HG03060 (cell line): ENCODE measurements at regions not wholly inside any gene's neighbourhood (a gene's known extent, or its start where the extent isn't known, plus 50 kb on each side); places are given as distances from the start of the nearest gene placed in this dataset.

Source experiments
- ATAC-seq: cut with Tn5 transposase; IDR thresholded peaks from one replicate; pipeline ENCODE4 v1.9.1; 2021; ENCODE audit warnings: low read depth, moderate number of reproducible peaks; ENCODE audit not compliant: unreplicated experiment

DNA sequence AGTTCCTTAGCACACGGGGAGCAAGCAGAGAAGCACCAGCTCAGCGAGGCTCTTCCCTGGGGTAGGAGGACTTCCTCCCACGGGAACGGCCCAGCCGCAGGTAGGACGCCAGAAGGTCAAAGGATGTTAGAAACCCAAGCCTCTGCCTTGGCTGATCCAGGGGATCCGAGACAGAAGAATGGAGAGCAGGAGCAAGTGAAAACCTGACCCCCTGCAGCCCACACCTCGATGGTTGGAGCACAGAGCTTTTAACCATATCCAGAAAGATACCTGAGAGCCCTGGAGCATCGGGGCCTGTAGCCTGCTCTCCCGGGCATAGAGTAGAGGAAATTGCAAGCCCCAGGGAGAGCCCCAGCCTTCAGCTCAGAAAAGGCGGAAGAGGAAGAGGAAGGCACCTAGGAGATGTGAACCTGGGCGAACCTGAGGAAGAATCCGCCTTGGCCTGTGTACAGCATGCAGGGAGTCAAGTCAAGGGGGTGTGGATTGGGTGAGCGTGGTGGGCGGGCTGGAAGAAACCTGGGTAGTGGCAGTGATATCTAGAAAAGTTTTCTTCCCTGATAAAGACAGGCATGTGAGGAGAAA is 76.3 kb downstream of the PSMG1 start:
- no peak for ATAC-seq

DNA sequence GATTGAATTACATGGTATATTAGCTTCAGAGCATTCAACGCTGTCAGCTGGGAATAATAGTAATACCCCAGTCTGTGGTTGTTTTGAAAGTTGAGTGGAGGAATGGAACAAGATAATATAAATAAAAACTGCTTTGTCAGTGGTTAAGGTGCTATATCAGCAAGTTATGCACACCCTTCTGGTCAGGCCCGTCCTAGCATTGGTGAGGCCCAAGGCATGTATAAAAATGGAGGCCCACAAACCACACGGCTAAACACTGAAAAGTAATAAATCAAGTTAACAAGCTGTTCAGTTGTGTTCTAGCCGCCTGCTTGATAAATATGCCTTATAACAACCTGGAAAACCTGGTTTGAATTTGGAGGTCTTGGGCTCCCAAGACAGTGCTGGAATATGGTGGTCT is 77.4 kb downstream of the PSMG1 start:
- ATAC-seq = no peak

DNA sequence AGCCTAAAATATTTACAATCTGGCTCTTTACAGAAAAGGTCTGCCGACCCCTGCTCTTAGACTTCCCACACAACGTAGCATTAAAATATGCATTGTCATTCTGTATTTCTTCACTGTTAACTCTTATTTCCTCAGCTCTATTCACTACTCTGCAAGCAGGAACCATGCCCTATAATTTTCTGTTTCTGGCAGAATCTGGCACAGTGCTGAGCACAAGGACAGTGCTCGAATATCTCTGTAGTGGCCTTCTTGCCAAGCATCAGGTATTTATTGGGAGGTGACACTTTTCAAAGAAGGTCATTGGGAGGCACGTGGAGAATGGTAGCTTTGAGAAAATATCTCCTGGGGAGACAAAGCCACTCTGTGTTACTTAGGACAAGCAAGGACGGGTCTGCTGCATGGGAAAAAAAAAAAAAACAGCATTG is 77.9 kb downstream of the PSMG1 start:
- ATAC-seq = no peak

DNA sequence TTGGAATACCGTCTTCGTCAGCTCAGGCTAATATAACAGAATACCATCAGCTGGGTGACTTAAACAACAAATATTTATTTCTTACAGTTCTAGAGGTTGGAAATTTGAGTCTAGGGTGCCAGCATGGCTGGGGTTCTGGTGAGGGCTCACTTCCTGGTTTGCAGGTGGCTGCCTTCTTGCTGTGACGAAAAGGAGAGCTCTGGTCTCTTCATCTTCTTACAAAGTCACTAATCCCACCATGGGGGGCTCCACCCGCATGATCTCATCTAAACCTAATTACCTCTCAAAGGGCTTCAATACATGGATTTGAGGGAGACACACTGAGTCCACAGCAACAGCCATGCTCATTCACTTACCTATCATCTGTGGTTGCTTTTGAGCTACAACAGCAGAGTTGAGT is 78.3 kb downstream of the PSMG1 start:
- ATAC-seq = no peak

DNA sequence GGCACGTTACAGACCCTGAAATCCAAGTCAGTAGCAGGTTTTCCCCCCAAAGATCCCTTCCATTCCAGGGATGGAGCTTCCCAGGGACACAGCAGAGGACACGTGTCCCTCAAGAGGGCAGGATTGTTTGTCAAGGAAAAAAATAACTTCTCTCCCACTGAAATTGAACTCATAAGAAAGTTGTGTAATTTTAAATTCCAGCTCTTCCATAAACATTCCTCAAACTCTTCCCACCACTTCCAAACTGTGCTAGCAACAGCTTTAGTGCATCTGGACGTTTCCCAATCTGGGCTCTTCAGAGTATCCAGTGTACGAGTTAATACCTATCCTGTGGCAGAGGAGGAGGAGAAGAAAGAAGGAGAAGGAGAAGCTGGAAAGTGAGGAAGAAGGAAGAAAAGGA is 79.6 kb downstream of the PSMG1 start:
- ATAC-seq = no peak

DNA sequence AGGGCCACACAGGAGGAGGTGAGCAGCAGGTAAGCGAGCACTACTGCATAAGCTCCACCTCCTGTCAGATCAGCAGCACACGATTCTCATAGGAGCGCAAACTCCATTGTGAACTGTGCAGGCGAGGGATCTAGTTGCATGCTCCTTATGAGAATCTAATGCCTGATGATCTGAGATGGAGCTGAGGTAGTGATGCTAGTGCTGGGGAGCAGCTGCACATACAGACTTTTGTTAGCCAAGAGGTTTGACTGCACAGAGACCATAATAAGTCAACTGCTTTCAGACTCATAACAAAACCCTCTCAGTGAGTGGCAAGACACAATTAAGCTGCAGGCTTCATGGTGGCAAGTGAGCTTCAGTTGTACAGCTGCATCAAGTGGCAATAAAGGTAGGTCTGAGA is 83.4 kb downstream of the PSMG1 start:
- no peak for ATAC-seq

DNA sequence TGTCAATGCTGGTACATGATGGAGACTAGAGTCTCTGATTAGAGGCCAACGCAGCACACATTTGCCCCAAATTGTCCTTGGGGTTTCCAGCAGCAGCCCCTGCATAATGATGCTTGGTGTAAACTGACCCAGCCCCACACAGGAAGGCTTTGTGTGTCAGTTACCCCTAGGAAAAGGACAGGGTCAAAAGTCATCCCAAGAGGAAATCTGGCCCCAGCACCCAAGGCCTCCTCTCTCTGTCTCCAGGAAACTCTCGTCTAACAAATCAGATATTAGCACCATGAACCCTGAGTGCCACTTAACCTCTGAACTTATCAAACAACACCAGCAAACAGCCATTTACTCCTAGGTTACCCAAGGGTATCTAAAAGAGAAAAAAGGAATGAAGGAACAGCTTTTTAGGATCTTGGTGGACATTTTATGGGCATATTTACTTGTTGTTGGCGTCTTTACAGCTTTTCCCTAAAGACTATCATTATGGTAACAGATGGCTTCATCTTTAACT is 84.5 kb downstream of the PSMG1 start:
- ATAC-seq = no peak

DNA sequence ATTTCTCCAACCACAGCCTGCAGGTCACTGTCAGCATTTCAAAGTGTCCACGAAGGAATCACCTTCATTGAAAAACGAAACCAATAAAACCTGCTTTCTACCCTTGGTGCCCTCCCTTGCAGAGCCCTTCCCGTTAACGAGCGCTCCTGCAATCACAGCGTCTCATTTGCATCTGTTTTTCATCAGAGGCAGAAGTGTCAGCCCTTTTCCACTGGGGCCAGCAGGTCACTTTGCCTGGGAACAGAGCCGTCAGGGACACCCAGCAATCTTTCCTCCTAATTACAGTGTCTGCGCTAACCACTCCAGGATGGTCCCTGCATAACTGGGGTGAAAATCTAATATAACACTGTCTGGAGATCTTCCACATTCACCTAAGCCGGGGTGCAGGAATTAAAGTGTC is 85.3 kb downstream of the PSMG1 start:
- no peak for ATAC-seq

DNA sequence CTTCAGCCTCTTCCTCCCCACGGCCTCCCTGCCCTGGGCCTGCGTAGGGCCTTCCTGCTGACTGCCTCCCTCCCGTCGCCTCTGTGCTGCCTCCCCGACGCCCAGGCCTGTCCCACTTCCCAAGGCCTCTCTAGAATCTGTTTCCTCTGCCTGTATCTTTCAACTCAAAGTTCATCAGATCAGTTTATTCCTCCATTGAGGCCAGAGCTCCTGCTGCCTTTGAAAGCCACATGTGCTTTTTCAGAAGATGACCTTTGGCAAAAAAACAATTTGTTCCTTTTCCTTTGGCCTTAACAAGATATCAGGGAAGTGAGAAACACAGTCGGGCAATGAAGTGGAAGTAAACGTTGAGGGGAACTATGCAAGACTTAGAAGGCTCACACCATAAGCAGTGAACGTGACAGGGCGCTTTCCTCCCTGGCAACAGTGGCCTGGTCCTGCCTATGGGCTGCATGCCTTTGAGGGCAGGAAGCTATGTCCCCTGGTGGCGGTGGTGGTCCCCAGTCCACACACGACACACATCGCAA is 85.9 kb downstream of the PSMG1 start:
- no peak for ATAC-seq

DNA sequence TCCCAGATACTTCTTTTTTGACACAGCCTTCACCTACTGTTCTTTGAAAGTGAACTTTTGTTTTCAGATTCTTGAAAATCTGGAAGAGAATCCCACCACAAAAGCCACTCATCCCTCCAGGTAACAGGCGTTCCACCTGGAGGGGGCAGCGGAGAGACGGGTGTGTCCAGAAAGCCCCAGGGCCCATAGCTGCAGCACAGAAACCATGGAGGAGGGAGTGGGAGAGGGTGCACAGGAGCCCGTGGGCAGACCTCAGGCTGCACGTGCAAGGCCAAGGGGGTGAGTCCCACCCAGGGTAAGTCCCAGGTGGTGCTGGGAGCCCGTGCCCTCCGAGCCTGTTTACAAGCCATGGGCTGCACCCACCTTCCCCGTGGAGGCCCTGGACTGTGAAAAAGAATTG is 86.5 kb downstream of the PSMG1 start:
- ATAC-seq = no peak

DNA sequence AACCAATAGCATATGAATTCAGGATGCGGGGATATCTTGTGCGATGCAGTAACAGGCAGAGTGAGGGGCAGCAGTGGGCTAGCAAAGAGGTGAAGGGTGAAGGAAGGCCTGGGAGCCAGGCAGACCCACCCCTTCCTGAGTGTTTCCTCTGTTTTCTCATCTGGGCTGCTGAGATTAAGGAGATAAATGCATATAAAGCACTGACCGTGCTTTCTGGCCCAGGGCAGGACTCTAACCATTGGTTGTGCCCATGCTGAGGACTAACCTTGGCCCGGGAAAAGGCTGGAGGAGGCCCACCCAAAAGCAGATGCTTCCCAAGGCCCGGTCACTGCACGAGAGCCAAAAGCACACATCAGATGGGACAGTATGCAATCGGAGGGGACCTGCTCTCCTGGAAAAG is 87.6 kb downstream of the PSMG1 start:
- no peak for ATAC-seq

DNA sequence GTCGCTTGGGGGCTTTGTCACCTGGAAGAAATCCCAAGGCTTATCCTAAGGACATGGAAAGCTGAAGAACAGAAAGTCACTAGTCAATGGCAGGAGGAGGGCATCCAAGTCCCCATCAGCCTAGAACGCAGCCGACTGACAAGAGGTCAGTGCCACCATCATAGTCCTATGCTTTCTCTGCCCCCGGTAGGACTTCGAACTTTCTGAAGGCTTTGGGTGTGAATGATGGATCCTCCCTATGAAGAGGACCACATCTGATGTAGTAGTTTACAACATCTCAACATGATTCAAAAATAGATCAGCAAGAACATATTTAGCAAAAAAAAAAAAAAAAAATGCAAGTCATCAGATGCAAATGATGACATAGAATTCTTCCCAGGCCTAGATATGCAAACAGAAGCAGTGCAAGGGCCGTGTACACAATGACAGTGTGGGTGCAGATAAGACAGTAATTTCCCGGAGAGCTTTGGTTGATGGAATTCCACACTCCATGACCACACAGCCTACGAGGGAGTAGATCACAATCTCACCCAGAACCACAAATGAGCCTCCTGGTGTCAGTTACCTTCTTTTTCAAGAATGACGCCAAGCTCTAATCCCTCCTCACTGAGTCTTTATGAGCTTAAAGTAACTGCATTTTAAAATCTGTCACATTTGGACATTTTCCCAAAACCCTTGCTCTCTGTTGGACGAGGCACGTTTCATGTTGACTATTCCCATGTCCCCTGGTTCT is 88.2 kb downstream of the PSMG1 start:
- ATAC-seq = no peak

DNA sequence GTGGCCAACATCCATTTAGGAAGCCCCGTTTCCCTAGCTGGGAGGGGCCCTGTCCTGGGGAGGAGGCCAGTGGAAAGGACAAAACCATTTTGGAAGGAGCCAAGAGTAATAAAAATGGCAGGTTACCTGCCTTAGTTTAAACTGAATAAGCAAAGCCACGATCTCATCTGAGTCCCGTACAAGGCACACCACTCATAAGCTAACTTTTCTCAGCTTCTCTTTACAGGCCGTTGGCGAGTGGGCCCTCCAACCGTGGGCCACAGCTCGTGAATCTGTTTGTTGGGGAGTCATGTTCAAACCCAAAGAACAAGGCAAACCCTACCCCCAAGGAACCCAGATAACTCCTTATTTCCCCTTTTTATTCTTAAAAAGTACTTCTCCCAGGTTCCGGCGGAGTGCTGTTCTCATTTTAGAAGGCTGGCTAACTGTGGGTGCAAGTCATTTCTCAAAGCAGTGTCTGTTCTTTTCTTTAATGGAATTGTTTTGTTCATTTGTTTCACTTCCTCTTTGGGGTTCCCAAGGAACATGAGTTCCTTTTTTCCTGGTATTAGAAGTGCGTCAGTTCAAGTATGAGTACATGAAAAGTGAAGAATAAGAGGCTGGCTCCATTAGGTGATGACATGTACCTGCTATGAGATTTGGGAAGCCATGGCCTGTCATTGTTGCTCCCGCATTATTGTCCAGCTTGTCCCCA is 89.0 kb downstream of the PSMG1 start:
- ATAC-seq = no peak

DNA sequence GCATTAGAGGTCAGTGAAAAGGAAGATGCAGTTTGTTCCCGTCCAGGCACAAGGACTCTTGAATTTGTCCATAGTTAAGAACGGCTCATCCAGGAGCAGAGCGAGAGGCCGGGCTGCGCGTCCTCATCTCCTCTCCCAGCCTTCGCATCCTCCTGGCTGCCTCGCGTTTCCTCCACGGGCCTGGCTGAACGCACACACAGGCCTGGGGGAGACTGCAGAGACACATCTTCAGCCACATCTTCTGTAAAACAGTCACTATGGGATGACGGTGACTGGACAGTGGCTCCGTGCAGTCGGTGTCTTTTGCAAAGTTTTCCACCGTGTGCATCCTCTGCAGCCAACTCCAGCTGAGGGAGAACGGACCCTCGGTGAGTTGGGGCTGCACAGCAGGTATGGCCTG is 89.7 kb downstream of the PSMG1 start:
- ATAC-seq = no peak

DNA sequence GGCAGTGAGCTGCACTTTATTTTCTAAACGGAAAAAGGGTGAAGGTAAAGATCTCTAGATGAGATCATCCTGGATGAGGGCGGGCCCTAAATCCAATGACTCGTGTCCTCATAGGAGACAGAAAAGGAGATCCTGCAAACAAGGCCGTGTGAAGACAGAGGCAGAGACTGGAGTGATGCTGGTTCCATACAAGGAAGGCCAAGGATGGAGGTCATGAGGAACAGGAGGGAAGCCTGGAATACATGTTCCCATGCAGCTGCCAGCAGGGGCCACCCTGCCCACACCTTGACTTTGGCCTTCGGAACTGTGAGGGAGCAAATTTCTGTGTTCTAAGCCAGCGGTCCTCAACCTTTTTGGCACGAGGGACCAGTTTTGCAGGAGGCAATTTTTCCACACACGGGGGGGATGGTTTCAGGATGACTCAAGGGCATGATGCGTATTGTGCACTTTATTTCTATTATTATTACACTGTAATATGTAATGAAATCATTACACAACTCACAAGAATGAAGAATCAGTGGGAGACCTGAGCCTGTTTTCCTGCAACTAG is 94.3 kb downstream of the PSMG1 start:
- no peak for ATAC-seq

DNA sequence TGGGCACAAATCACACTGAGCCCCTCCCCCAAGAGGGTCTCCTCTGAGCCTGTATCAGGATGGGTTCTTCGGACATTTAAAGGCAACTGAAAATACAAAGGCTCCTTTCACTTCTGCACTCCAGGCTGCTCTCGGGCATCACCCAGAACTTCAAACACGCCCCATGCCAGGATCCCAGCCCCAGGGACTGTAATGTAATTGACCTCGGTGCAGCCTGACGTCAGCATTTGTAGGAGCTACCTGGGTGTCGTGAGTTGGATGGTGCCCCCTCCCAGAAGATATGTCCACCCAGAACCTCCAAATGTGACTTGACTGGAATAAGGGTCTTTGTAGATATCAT is 95.2 kb downstream of the PSMG1 start:
- ATAC-seq = no peak

DNA sequence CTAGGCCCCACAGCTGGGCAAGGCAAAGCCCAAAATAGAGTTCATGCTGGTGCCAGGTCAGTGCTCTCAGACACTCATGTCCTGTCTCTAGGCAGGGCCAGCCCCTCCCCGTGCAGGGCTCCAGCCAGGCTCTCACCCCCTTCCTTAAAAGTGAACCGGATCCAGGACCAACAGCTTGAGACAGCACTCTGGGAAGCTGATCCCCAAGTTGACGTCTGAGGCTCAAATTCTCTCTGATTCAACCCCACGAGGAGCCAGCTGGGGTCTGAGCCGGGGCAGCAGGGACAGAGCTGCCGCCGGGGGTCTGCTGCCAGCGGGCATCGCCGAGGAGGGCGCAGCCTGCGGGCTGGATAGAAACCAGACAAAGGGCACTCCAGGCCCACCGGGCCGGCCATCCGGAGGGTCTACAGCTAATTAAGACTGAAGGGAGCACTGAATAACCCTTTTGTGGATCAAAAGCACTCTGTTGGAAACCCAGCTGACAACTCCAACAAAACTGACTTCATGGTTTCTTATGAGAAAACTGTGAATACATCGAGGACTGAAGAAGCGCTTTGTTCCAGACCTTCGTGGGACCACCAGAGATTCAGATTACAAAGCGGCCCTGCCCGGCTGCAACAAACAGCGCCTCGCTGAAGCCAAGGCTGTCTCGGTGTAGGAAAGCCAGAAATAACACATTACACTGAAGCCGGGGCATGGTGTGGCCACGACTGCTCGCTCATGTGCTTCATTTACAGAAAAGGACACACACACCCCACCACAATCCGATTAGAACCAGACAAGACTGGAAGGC is 95.8 kb downstream of the PSMG1 start:
- no peak for ATAC-seq

DNA sequence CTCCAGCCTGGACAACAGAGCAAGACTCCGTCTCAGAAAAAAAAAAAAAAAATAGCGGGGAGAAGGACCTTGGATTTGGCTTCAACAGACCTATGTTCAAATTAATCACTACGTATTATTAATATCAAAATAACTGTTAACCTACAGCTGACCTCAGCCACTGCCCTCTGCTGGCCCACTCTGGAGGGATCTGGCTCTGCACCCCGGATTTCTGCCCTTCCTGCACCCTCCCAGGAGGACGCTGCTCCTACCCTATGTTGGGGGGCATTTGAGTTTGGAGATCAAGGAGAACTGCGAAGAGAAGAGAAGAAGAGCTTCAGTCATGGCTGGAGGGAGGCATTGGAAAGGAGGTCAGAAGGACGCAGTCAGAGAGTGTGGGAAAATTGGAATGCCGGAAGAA is 96.7 kb downstream of the PSMG1 start:
- ATAC-seq = no peak

DNA sequence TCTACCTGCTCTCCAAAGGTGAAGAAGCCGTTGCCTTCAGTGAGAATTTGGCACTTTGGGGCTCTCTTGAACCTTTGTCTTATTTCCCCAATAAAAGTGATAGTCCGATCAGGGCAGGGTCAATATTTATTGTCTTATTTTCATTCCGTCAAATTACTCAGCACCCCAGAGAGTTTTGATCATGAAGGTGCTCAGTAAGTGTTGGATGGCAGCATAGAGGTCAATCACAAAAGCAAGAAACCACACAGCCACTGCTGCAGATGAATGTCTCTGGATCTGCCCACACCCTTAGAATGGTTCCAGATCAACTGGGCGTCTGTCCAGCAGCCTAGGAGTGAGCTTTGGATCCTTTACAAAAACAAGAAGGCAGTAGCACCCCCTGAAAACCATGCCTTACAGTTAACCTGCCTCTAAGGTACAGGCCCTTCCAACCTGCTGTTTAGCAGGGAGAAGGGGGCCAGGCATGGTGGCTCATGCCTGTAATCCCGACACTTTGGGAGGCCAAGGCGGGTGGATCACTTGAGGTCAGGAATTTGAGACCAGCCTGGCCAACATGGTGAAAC is 97.3 kb downstream of the PSMG1 start:
- ATAC-seq = no peak

DNA sequence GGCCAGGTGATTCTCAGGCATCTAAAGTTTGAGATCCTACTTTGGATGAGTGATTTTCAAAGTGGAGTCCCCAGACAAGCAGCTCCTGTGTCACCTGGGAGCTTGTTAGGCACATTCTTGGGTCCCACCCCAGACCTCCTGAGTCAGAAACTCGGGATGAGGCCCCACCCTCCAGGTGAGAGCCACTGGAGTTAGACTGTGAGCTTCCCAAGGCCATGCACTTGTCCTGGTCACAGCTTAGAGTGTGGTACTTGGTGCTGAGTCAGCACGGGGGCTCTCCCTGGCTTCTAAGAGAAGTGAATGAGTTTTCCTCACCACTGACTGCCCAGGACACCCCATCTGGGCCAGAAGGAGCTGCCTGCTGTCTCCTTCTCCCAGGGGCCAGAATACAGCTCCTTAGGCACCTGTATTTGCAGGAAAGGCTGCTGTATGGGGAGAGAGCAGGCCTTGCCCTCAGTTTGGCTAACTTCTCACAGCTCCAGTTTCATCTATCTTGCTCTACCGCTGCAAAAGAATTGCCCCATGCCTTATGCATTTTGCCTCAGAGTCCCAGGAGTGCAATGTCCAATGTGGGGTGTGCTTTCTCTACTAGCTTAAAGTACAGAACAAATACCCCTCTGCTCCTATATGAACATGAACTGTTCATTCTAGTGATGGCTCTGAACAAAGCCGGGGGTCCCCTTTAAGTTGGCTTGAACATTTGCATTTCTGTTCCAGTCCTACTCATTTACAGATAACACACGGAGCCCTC is 98.1 kb downstream of the PSMG1 start:
- no peak for ATAC-seq
